GM12878 (cell line): ENCODE measurements at regions not wholly inside any gene's neighbourhood (a gene's known extent, or its start where the extent isn't known, plus 50 kb on each side); places are given as distances from the start of the nearest gene placed in this dataset.

Source experiments
- CBX5 ChIP-seq: sonication (generic); IDR thresholded peaks from 2 replicates; pipeline ENCODE4 v1.6.1; 2016; ENCODE audit warnings: low read depth, moderate library complexity, mild to moderate bottlenecking, inconsistent platforms
- FOXM1 ChIP-seq: IDR thresholded peaks from 2 replicates; pipeline ENCODE4 v1.6.1; 2012; ENCODE audit warnings: low read depth, mild to moderate bottlenecking, inconsistent platforms, low read length, moderate library complexity
- MXI1 ChIP-seq: fragments of 150-350 bp; IDR thresholded peaks from 2 replicates; pipeline ENCODE4 v1.6.1; 2011; ENCODE audit warnings: low read depth, mild to moderate bottlenecking, inconsistent platforms, low read length, improper control_type of control experiment
- TF ChIP-seq, protein P1 (sequence below): fragments of 450-650 bp; IDR thresholded peaks from 2 replicates; pipeline ENCODE4 v1.6.1; 2017; ENCODE audit warnings: mild to moderate bottlenecking, moderate library complexity
- TF ChIP-seq, protein P2 (sequence below): IDR thresholded peaks from 2 replicates; pipeline ENCODE4 v1.6.1; 2012; ENCODE audit warnings: low read depth, low read length, improper control_type of control experiment
- TF ChIP-seq, protein P3 (sequence below): fragments of 450-650 bp; formaldehyde crosslinking; IDR thresholded peaks from 2 replicates; pipeline ENCODE4 v1.5.0; 2022; ENCODE audit warnings: mild to moderate bottlenecking, missing genetic modification characterization
- TF ChIP-seq, protein P4 (sequence below): IDR thresholded peaks from 2 replicates; pipeline ENCODE4 v1.6.1; 2012; ENCODE audit warnings: mild to moderate bottlenecking, low read depth, low read length

DNA sequence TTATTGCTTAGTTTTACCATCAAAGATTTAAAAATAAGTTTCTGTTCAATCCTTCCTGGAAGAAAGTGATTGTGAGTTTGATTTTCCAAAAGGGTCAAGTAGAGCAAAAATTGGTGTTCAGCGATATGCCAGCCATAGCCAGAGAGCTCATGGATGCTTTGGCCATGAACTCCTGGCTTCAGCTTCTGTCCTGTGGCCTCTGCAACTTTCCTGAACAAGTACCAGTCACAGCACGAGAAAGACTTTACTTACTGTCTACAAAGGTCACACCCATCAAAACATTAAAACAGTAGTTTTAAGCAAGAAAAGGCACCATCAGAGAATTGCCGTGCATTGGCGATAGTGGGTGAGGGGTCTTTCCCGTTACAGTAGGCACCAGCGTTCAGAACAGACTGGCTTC, 753.0 kb upstream of the SGCG start (continued):
- TF ChIP-seq, protein P1, sequence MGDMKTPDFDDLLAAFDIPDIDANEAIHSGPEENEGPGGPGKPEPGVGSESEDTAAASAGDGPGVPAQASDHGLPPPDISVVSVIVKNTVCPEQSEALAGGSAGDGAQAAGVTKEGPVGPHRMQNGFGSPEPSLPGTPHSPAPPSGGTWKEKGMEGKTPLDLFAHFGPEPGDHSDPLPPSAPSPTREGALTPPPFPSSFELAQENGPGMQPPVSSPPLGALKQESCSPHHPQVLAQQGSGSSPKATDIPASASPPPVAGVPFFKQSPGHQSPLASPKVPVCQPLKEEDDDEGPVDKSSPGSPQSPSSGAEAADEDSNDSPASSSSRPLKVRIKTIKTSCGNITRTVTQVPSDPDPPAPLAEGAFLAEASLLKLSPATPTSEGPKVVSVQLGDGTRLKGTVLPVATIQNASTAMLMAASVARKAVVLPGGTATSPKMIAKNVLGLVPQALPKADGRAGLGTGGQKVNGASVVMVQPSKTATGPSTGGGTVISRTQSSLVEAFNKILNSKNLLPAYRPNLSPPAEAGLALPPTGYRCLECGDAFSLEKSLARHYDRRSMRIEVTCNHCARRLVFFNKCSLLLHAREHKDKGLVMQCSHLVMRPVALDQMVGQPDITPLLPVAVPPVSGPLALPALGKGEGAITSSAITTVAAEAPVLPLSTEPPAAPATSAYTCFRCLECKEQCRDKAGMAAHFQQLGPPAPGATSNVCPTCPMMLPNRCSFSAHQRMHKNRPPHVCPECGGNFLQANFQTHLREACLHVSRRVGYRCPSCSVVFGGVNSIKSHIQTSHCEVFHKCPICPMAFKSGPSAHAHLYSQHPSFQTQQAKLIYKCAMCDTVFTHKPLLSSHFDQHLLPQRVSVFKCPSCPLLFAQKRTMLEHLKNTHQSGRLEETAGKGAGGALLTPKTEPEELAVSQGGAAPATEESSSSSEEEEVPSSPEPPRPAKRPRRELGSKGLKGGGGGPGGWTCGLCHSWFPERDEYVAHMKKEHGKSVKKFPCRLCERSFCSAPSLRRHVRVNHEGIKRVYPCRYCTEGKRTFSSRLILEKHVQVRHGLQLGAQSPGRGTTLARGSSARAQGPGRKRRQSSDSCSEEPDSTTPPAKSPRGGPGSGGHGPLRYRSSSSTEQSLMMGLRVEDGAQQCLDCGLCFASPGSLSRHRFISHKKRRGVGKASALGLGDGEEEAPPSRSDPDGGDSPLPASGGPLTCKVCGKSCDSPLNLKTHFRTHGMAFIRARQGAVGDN, result no peak
- TF ChIP-seq CBX5, result no peak
- no peak for TF ChIP-seq MXI1
- TF ChIP-seq, protein P2, sequence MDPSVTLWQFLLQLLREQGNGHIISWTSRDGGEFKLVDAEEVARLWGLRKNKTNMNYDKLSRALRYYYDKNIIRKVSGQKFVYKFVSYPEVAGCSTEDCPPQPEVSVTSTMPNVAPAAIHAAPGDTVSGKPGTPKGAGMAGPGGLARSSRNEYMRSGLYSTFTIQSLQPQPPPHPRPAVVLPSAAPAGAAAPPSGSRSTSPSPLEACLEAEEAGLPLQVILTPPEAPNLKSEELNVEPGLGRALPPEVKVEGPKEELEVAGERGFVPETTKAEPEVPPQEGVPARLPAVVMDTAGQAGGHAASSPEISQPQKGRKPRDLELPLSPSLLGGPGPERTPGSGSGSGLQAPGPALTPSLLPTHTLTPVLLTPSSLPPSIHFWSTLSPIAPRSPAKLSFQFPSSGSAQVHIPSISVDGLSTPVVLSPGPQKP, result no peak
- TF ChIP-seq, protein P3, sequence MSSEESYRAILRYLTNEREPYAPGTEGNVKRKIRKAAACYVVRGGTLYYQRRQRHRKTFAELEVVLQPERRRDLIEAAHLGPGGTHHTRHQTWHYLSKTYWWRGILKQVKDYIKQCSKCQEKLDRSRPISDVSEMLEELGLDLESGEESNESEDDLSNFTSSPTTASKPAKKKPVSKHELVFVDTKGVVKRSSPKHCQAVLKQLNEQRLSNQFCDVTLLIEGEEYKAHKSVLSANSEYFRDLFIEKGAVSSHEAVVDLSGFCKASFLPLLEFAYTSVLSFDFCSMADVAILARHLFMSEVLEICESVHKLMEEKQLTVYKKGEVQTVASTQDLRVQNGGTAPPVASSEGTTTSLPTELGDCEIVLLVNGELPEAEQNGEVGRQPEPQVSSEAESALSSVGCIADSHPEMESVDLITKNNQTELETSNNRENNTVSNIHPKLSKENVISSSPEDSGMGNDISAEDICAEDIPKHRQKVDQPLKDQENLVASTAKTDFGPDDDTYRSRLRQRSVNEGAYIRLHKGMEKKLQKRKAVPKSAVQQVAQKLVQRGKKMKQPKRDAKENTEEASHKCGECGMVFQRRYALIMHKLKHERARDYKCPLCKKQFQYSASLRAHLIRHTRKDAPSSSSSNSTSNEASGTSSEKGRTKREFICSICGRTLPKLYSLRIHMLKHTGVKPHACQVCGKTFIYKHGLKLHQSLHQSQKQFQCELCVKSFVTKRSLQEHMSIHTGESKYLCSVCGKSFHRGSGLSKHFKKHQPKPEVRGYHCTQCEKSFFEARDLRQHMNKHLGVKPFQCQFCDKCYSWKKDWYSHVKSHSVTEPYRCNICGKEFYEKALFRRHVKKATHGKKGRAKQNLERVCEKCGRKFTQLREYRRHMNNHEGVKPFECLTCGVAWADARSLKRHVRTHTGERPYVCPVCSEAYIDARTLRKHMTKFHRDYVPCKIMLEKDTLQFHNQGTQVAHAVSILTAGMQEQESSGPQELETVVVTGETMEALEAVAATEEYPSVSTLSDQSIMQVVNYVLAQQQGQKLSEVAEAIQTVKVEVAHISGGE (CRISPR knock-in tag), result no peak
- no peak for TF ChIP-seq FOXM1
- TF ChIP-seq, protein P4, sequence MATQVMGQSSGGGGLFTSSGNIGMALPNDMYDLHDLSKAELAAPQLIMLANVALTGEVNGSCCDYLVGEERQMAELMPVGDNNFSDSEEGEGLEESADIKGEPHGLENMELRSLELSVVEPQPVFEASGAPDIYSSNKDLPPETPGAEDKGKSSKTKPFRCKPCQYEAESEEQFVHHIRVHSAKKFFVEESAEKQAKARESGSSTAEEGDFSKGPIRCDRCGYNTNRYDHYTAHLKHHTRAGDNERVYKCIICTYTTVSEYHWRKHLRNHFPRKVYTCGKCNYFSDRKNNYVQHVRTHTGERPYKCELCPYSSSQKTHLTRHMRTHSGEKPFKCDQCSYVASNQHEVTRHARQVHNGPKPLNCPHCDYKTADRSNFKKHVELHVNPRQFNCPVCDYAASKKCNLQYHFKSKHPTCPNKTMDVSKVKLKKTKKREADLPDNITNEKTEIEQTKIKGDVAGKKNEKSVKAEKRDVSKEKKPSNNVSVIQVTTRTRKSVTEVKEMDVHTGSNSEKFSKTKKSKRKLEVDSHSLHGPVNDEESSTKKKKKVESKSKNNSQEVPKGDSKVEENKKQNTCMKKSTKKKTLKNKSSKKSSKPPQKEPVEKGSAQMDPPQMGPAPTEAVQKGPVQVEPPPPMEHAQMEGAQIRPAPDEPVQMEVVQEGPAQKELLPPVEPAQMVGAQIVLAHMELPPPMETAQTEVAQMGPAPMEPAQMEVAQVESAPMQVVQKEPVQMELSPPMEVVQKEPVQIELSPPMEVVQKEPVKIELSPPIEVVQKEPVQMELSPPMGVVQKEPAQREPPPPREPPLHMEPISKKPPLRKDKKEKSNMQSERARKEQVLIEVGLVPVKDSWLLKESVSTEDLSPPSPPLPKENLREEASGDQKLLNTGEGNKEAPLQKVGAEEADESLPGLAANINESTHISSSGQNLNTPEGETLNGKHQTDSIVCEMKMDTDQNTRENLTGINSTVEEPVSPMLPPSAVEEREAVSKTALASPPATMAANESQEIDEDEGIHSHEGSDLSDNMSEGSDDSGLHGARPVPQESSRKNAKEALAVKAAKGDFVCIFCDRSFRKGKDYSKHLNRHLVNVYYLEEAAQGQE, result no peak
